Fibroblast of lung (primary cell): ENCODE measurements at regions not wholly inside any gene's neighbourhood (a gene's known extent, or its start where the extent isn't known, plus 50 kb on each side); places are given as distances from the start of the nearest gene placed in this dataset.

ENCODE experiments used
- DNase-seq, 2 donors: peaks; one replicate each; pipeline versions ENCODE4 v3.0.0 to v3.0.0-alpha.2; 2010; ENCODE audit warnings: low read depth in 2 of 2
- H2AFZ ChIP-seq: 2 replicates; pipeline ENCODE4 v1.5.1; 2012; ENCODE audit warnings: low read length, control low read depth, inconsistent platforms
- H3K27ac ChIP-seq: 2 replicates; pipeline ENCODE4 v1.5.1; 2011; ENCODE audit warnings: low read length, control low read depth; ENCODE audit not compliant: insufficient read depth
- H3K27me3 ChIP-seq: 2 replicates; pipeline ENCODE4 v1.5.1; 2011; ENCODE audit warnings: mild to moderate bottlenecking, low read length; ENCODE audit not compliant: control insufficient read depth, insufficient read depth
- H3K36me3 ChIP-seq: 2 replicates; pipeline ENCODE4 v1.5.1; 2011; ENCODE audit warnings: low read length; ENCODE audit not compliant: control insufficient read depth, insufficient read depth
- H3K4me1 ChIP-seq: 2 replicates; pipeline ENCODE4 v1.5.1; 2011; ENCODE audit warnings: low read length; ENCODE audit not compliant: control insufficient read depth, insufficient read depth; ENCODE audit errors: extremely low read depth
- H3K4me2 ChIP-seq: 2 replicates; pipeline ENCODE4 v1.5.1; 2011; ENCODE audit warnings: low read length, control low read depth; ENCODE audit not compliant: insufficient read depth; ENCODE audit errors: extremely low read depth
- H3K4me3 ChIP-seq, 4 experiments: fragments of 200-600 bp in 1 of 4; sonication (generic) in 1 of 4; replicated peaks in 1 of 4; 2 replicates each; pipeline ENCODE4 v1.5.1; 2011 to 2016; ENCODE audit warnings: low read length in 4 of 4, low read depth in 3 of 4, mild to moderate bottlenecking in 3 of 4, control low read depth in 2 of 4, inconsistent platforms in 1 of 4, mixed read lengths in 1 of 4; ENCODE audit not compliant: insufficient read depth in 1 of 4; ENCODE audit errors: control extremely low read depth in 1 of 4
- H3K79me2 ChIP-seq: 2 replicates; pipeline ENCODE4 v1.5.1; 2012; ENCODE audit warnings: mild to moderate bottlenecking, low read length, inconsistent platforms; ENCODE audit not compliant: control insufficient read depth, insufficient read depth
- H3K9ac ChIP-seq: 2 replicates; pipeline ENCODE4 v1.5.1; 2011; ENCODE audit warnings: mild to moderate bottlenecking, low read length, control low read depth; ENCODE audit not compliant: insufficient read depth
- H3K9me3 ChIP-seq: 2 replicates; pipeline ENCODE4 v1.5.1; 2012; ENCODE audit warnings: low read depth, low read length; ENCODE audit not compliant: control insufficient read depth, insufficient read depth
- H4K20me1 ChIP-seq: 2 replicates; pipeline ENCODE4 v1.5.1; 2011; ENCODE audit warnings: low read length; ENCODE audit not compliant: control insufficient read depth, insufficient read depth; ENCODE audit errors: extremely low read depth
- CTCF ChIP-seq, 2 donors: IDR thresholded peaks in 1 of 2; conservative IDR thresholded peaks in 1 of 2; 1 replicate in 1 of 2; 2 replicates in 1 of 2; pipeline ENCODE4 v1.5.1; 2011 to 2012; ENCODE audit warnings: low read length in 2 of 2, control low read depth in 1 of 2, inconsistent platforms in 1 of 2, low read depth in 1 of 2, mild to moderate bottlenecking in 1 of 2
- EZH2 ChIP-seq: IDR thresholded peaks from 2 replicates; pipeline ENCODE4 v1.5.1; 2012; ENCODE audit warnings: low read length, control low read depth, mild to moderate bottlenecking; ENCODE audit errors: missing control alignments

DNA sequence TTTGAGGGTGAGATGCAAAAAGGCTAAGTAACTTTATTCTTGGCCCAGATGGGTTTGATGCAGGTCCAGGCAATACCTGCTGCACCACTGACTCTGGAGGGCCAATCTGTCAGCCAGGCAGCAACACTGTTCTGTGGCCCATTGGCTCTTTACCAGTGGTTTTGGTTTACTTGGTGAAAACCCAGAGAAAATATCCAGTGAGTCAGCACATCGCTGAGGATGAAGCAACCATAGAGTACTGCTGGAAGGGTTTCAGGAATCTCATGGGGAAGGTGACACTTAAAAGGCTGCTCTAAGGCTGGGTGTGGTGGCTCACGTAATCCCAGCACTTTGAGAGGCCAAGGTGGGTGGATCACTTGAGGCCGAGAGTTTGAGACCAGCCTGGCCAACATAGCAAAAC lies 192.5 kb upstream of the FAM98A start:
- Histone ChIP-seq H3K79me2 (no peaks in the 10 kb centered on the region), H3K4me3 (no peak overlapping the region), H3K36me3 (no peaks in the 10 kb centered on the region), H4K20me1 (no peaks in the 10 kb centered on the region), H3K4me1 (no peaks in the 10 kb centered on the region), H3K9me3 (no peaks in the 10 kb centered on the region), H3K4me2 (no peak overlapping the region), H3K27me3 (no peaks in the 10 kb centered on the region), H3K27ac (no peak overlapping the region), H2AFZ (no peak overlapping the region), H3K9ac (no peak overlapping the region)
- DNase-seq = peak; percentile 29 to 95
- no peak for TF ChIP-seq CTCF (conservative IDR thresholded peaks at IDR 0.05 in 1 of 2, IDR thresholded peaks at IDR 0.05 in 1 of 2; ENCODE audit: low read depth in 1 of 2, low read length in 2 of 2)
- no peak for TF ChIP-seq EZH2

GRCh38 chr2:33788044-33788443 lies 188.9 kb upstream of the FAM98A start:
- Histone ChIP-seq H3K9ac (no peak overlapping the region), H3K9me3 (no peaks in the 10 kb centered on the region), H3K79me2 (no peaks in the 10 kb centered on the region), H3K4me3 (no peak overlapping the region), H3K27me3 (no peaks in the 10 kb centered on the region), H3K36me3 (no peaks in the 10 kb centered on the region), H4K20me1 (no peaks in the 10 kb centered on the region), H3K27ac (no peak overlapping the region), H2AFZ (no peak overlapping the region), H3K4me1 (no peaks in the 10 kb centered on the region), H3K4me2 (no peak overlapping the region)
- no peak for TF ChIP-seq CTCF (conservative IDR thresholded peaks at IDR 0.05 in 1 of 2, IDR thresholded peaks at IDR 0.05 in 1 of 2; ENCODE audit: low read depth in 1 of 2, low read length in 2 of 2)
- no peak for TF ChIP-seq EZH2
- peak in 1 of 2 donors; percentile 86 for DNase-seq

GRCh38 chr2:33786881-33787280 lies 187.8 kb upstream of the FAM98A start:
- no peaks in the 10 kb centered on the region for H3K27me3 ChIP-seq
- no peak overlapping the region for H3K9ac ChIP-seq
- H3K36me3 ChIP-seq = no peaks in the 10 kb centered on the region
- DNase-seq = no peak
- TF ChIP-seq EZH2 = no peak
- H3K79me2 ChIP-seq = no peaks in the 10 kb centered on the region
- H2AFZ ChIP-seq = no peak overlapping the region
- H3K4me2 ChIP-seq = no peak overlapping the region
- H4K20me1 ChIP-seq = no peaks in the 10 kb centered on the region
- no peaks in the 10 kb centered on the region for H3K4me1 ChIP-seq
- no peak overlapping the region for H3K4me3 ChIP-seq
- no peaks in the 10 kb centered on the region for H3K9me3 ChIP-seq
- H3K27ac ChIP-seq = no peak overlapping the region
